GM21528 (cell line): ENCODE measurements at regions not wholly inside any gene's neighbourhood (a gene's known extent, or its start where the extent isn't known, plus 50 kb on each side); places are given as distances from the start of the nearest gene placed in this dataset.

Experiments
- ATAC-seq: cut with Tn5 transposase; IDR thresholded peaks from one replicate; pipeline ENCODE4 v1.9.1; 2021; ENCODE audit warnings: mild to moderate bottlenecking, moderate library complexity; ENCODE audit not compliant: unreplicated experiment, low FRiP score

GRCh38 chr10:117668327-117669008 lies 125.9 kb downstream of the EMX2 start:
- no peak for ATAC-seq

- no peak for ATAC-seq
Measured at GRCh38 chr10:117669122-117669521, 126.6 kb downstream of the EMX2 start.

- no peak for ATAC-seq
Measured at GRCh38 chr10:117670116-117670904, 127.8 kb downstream of the EMX2 start.

- ATAC-seq, result no peak
Measured at GRCh38 chr10:117673230-117674010, 130.9 kb downstream of the EMX2 start.

- no peak for ATAC-seq
Measured at GRCh38 chr10:117674201-117674600, 131.7 kb downstream of the EMX2 start.

- ATAC-seq, result no peak
Measured at GRCh38 chr10:117674646-117675045, 132.1 kb downstream of the EMX2 start.

- no peak for ATAC-seq
Measured at GRCh38 chr10:117675514-117676055, 133.0 kb downstream of the EMX2 start.

- ATAC-seq, result no peak
Measured at GRCh38 chr10:117677239-117677638, 134.7 kb downstream of the EMX2 start.

- ATAC-seq, result no peak
Measured at GRCh38 chr10:117677890-117678500, 135.4 kb downstream of the EMX2 start.

GRCh38 chr10:117680601-117681000 lies 138.1 kb downstream of the EMX2 start:
- ATAC-seq, result no peak

- ATAC-seq, result no peak
Measured at GRCh38 chr10:117681104-117681503, 138.6 kb downstream of the EMX2 start.

- ATAC-seq, result no peak
Measured at GRCh38 chr10:117684046-117684610, 141.6 kb downstream of the EMX2 start.

GRCh38 chr10:117684672-117685211 lies 142.2 kb downstream of the EMX2 start:
- no peak for ATAC-seq

GRCh38 chr10:117685431-117685830 lies 142.9 kb downstream of the EMX2 start:
- ATAC-seq, result no peak

- ATAC-seq, result no peak
Measured at GRCh38 chr10:117686606-117687005, 144.1 kb downstream of the EMX2 start.

- no peak for ATAC-seq
Measured at GRCh38 chr10:117688358-117688757, 145.8 kb downstream of the EMX2 start.

- ATAC-seq, result no peak
Measured at GRCh38 chr10:117689566-117689965, 147.0 kb downstream of the EMX2 start.

- ATAC-seq, result no peak
Measured at GRCh38 chr10:117690359-117690758, 147.8 kb downstream of the EMX2 start.

- no peak for ATAC-seq
Measured at GRCh38 chr10:117694190-117694589, 151.6 kb downstream of the EMX2 start.

GRCh38 chr10:117697402-117697801 lies 154.9 kb downstream of the EMX2 start:
- ATAC-seq, result no peak
